ENCODE measurements at regions not wholly inside any gene's neighbourhood (a gene's known extent, or its start where the extent isn't known, plus 50 kb on each side); places are given as distances from the start of the nearest gene placed in this dataset.

GRCh38 chr14:97331058-97331457 lies 533.9 kb downstream of the VRK1 start:
- Histone ChIP-seq H3K4me2 (ENCODE audit: low read depth, low read length) (no peak overlapping the region), H2AK9ac (replicated peaks; ENCODE audit: low read depth, low read length, poor library complexity) (no peak overlapping the region), H3K27ac (ENCODE audit: insufficient read depth, low read length) (no peak overlapping the region), H3K9me1 (ENCODE audit: insufficient read depth, low read length) (no peaks in the 10 kb centered on the region), H2BK5ac (ENCODE audit: low read depth, low read length, poor library complexity, severe bottlenecking) (no peak overlapping the region), H3K36me3 (ENCODE audit: control insufficient read depth, insufficient read depth, low read length) (no peaks in the 10 kb centered on the region), H3K14ac (replicated peaks; ENCODE audit: low read depth, low read length) (no peak overlapping the region), H4K20me1 (ENCODE audit: insufficient read depth, low read length) (no peaks in the 10 kb centered on the region), H3K23ac (ENCODE audit: low read depth, low read length) (no peak overlapping the region), H3K9ac (ENCODE audit: low read depth, low read length) (no peak overlapping the region), H3K79me1 (ENCODE audit: low read depth in 1 of 2, low read length in 2 of 2) (no peaks in the 10 kb centered on the region), H3K56ac (ENCODE audit: extremely low read depth, insufficient read depth, low read length) (no peak overlapping the region), H3K27me3 (ENCODE audit: control insufficient read depth, insufficient read depth, low read length) (no peaks in the 10 kb centered on the region), H3K4ac (ENCODE audit: low read depth, low read length) (no peak overlapping the region), H2BK20ac (ENCODE audit: low read depth, low read length) (no peak overlapping the region), H4K91ac (ENCODE audit: insufficient read depth, low read depth, low read length) (no peak overlapping the region), H3K18ac (ENCODE audit: low read depth, low read length) (no peak overlapping the region), H3K4me3 (ENCODE audit: insufficient read depth, low read depth, low read length) (no peak overlapping the region), H3K9me3 (ENCODE audit: control insufficient read depth, insufficient read depth, low read length) (peaks cover 25% of the 10 kb centered on the region), H4K5ac (ENCODE audit: low read depth, low read length) (no peak overlapping the region), H2AK5ac (ENCODE audit: low read depth, low read length) (no peak overlapping the region), H2BK15ac (ENCODE audit: low read depth, low read length) (no peak overlapping the region), H4K8ac (ENCODE audit: low read depth in 2 of 2, low read length in 2 of 2) (no peak overlapping the region), H2BK120ac (ENCODE audit: low read depth, low read length) (no peak overlapping the region), H3K4me1 (ENCODE audit: control insufficient read depth, insufficient read depth, low read length) (no peaks in the 10 kb centered on the region), H2AFZ (replicated peaks; ENCODE audit: low read length, poor library complexity) (no peak overlapping the region)
- ATAC-seq (ENCODE audit: low read depth) (no peak), DNase-seq (no peak)
- CTCF ChIA-PET = no interaction called here
- dilution Hi-C loops (cut with HindIII; ENCODE audit: low sequenced_read_pairs, unreplicated experiment) (no loop called here), intact Hi-C loops (cut with micrococcal nuclease) (no loop called here), in situ Hi-C loops (cut with MboI; ENCODE audit: low sequenced_read_pairs) (no loop called here)
- no TSS peak for BruUV-seq (replicated peaks)
- TF ChIP-seq BHLHE40 (IDR thresholded peaks at IDR 0.05; ENCODE audit: low read depth, low read length) (no peak), USF2 (IDR thresholded peaks at IDR 0.05; ENCODE audit: low read depth, low read length) (no peak), RAD21 (IDR thresholded peaks at IDR 0.05; ENCODE audit: low read length) (no peak), POLR2A (IDR thresholded peaks at IDR 0.05; ENCODE audit: low read depth, low read length) (no peak), SMC3 (IDR thresholded peaks at IDR 0.05; ENCODE audit: low read depth, low read length) (no peak), MAFK (IDR thresholded peaks at IDR 0.05; ENCODE audit: low read depth, low read length) (no peak), NFE2L2 (IDR thresholded peaks at IDR 0.05; ENCODE audit: low read depth, low read length) (no peak), CEBPB (IDR thresholded peaks at IDR 0.05; ENCODE audit: low read depth, low read length) (no peak), MXI1 (IDR thresholded peaks at IDR 0.05; ENCODE audit: borderline replicate concordance, low read depth, low read length) (no peak), RCOR1 (IDR thresholded peaks at IDR 0.05; ENCODE audit: insufficient replicate concordance, low read length) (no peak), MAZ (IDR thresholded peaks at IDR 0.05; ENCODE audit: borderline replicate concordance, low read depth, low read length) (no peak), RFX5 (IDR thresholded peaks at IDR 0.05; ENCODE audit: low read depth, low read length) (no peak), FOS (IDR thresholded peaks at IDR 0.05; ENCODE audit: low read depth, low read length) (no peak), CHD1 (IDR thresholded peaks at IDR 0.05; ENCODE audit: low read depth, low read length) (no peak)
- TF ChIP-seq, protein P1, sequence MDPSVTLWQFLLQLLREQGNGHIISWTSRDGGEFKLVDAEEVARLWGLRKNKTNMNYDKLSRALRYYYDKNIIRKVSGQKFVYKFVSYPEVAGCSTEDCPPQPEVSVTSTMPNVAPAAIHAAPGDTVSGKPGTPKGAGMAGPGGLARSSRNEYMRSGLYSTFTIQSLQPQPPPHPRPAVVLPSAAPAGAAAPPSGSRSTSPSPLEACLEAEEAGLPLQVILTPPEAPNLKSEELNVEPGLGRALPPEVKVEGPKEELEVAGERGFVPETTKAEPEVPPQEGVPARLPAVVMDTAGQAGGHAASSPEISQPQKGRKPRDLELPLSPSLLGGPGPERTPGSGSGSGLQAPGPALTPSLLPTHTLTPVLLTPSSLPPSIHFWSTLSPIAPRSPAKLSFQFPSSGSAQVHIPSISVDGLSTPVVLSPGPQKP (IDR thresholded peaks at IDR 0.05; ENCODE audit: borderline replicate concordance, low read depth, low read length) = no peak
- TF ChIP-seq, protein P2, sequence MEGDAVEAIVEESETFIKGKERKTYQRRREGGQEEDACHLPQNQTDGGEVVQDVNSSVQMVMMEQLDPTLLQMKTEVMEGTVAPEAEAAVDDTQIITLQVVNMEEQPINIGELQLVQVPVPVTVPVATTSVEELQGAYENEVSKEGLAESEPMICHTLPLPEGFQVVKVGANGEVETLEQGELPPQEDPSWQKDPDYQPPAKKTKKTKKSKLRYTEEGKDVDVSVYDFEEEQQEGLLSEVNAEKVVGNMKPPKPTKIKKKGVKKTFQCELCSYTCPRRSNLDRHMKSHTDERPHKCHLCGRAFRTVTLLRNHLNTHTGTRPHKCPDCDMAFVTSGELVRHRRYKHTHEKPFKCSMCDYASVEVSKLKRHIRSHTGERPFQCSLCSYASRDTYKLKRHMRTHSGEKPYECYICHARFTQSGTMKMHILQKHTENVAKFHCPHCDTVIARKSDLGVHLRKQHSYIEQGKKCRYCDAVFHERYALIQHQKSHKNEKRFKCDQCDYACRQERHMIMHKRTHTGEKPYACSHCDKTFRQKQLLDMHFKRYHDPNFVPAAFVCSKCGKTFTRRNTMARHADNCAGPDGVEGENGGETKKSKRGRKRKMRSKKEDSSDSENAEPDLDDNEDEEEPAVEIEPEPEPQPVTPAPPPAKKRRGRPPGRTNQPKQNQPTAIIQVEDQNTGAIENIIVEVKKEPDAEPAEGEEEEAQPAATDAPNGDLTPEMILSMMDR (conservative IDR thresholded peaks at IDR 0.05; ENCODE audit: low read depth, low read length) = no peak
- POLR2A ChIA-PET (ENCODE audit: unreplicated experiment) = no interaction called here
- no CpG with 5 or more reads among the region's 3 CpGs for WGBS, 2 experiments (ENCODE audit: extremely low coverage in 2 of 2, insufficient read length in 1 of 2)

Data from IMR-90 (cell line).